ENCODE measurements at regions not wholly inside any gene's neighbourhood (a gene's known extent, or its start where the extent isn't known, plus 50 kb on each side); places are given as distances from the start of the nearest gene placed in this dataset.

- DNase-seq (ENCODE audit: low spot score), result no peak
Observed at GRCh38 chr3:194973366-194974000, 287.8 kb downstream of the FAM43A start.

GRCh38 chr3:194974468-194975135, 288.9 kb downstream of the FAM43A start:
- DNase-seq (ENCODE audit: low spot score), result no peak

GRCh38 chr3:194976049-194976451, 290.4 kb downstream of the FAM43A start:
- no peak for DNase-seq (ENCODE audit: low spot score)

DNA sequence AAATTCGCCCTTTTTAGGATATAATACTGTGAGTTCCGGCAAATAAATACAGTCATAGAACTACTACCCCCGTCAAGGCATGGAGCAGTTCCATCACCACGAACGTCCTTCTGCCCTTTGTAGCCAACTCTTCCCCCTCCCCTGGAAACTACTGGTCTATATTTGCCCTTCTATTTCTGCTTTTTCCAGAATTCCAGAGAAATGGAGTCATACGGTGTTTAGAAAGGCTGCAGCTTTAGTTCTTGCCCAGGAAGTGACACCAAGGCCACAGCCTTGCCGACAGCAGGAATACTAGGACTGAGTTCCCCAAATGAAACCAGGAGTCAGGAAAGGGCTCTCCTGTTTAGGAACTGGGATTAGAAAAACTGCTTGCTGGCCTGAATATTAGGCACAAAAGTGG, 291.2 kb downstream of the FAM43A start:
- no peak for DNase-seq (ENCODE audit: low spot score)

GRCh38 chr3:194977356-194977755, 291.7 kb downstream of the FAM43A start:
- DNase-seq (ENCODE audit: low spot score), result no peak

- DNase-seq (ENCODE audit: low spot score), result no peak
Observed at GRCh38 chr3:194979173-194979572, 291.8 kb downstream of the XXYLT1 start.

DNA sequence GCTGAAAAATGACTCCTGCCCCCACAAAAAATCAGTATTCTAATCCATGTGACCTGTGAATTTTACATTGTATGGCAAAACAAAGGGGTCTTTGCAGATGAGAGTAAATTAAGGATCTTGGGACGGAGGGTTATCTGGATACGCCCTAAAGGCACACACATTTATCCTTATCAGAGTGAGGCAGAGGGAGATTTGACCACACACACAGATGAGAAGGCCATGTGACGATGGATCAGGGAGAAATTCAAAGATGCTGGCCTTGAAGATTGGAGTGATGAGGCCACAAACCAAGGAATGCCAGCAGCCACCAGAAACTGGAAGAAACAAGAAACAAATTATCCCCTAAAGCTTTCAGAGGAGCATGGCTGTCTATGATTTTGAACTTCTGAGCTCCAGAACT, 288.5 kb downstream of the XXYLT1 start:
- no peak for DNase-seq (ENCODE audit: low spot score)

DNA sequence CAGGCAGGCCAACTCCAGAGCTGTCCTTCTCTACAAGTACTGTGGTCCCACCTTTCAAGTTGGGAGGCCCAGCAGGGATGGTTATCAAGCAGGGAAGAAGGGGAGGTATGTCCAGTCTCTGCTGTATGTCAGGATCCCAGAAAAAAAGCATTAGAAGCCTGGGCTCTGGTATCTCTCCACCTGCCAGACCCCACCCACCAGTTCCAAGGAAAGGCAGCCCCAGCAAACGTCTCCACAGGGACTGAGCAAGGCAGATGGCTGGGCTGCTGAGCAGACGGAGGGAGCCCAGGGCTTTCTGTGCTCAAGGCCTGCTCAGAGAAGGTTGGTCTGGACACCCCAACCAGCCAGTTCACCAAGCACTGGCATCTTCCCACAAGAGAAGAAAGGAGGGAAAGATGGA, 287.8 kb downstream of the XXYLT1 start:
- DNase-seq (ENCODE audit: low spot score), result no peak

- DNase-seq (ENCODE audit: low spot score), result no peak
Observed at GRCh38 chr3:194983620-194984019, 287.3 kb downstream of the XXYLT1 start.

- no peak for DNase-seq (ENCODE audit: low spot score)
Observed at GRCh38 chr3:194984066-194984465, 286.9 kb downstream of the XXYLT1 start.

GRCh38 chr3:194984622-194985021, 286.3 kb downstream of the XXYLT1 start:
- no peak for DNase-seq (ENCODE audit: low spot score)

GRCh38 chr3:194985031-194985578, 285.9 kb downstream of the XXYLT1 start:
- peak; percentile 88 for DNase-seq (ENCODE audit: low spot score)

- no peak for DNase-seq (ENCODE audit: low spot score)
Observed at GRCh38 chr3:194986208-194987043, 284.5 kb downstream of the XXYLT1 start.

GRCh38 chr3:194987571-194988494, 283.1 kb downstream of the XXYLT1 start:
- no peak for DNase-seq (ENCODE audit: low spot score)

DNA sequence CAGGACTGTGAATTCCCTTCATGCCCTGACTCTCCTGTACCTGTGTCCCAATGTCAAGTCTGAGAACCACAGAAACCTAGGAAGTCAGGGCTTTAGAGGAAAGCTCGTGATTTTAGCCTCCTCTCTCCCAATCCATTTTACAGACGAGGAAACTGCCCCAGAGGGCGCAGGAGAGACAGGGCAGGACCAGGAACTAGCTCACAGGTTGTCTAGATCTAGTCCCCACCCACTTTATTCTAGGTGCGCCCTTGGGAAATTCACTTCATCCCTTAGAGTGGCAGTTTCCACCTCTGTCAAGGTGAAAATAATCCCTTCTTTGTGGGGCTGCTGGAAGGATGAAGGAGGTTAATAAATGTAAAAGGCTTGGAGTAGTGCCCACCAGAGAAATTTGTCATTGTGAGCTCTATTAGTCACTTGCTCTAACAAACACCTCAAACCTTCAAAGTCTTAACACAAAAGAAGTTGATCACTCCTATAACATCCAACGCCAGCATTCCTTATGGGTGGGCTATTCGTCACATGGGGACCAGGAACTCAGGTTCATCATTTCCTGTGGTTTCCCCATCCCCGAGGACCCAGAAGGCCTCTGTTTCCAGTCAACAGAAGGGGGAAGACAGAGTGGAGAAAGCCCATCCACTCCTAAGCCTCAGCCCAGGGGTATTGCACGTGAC, 282.3 kb downstream of the XXYLT1 start:
- no peak for DNase-seq (ENCODE audit: low spot score)

GRCh38 chr3:194989241-194989640, 281.7 kb downstream of the XXYLT1 start:
- DNase-seq (ENCODE audit: low spot score), result no peak

DNA sequence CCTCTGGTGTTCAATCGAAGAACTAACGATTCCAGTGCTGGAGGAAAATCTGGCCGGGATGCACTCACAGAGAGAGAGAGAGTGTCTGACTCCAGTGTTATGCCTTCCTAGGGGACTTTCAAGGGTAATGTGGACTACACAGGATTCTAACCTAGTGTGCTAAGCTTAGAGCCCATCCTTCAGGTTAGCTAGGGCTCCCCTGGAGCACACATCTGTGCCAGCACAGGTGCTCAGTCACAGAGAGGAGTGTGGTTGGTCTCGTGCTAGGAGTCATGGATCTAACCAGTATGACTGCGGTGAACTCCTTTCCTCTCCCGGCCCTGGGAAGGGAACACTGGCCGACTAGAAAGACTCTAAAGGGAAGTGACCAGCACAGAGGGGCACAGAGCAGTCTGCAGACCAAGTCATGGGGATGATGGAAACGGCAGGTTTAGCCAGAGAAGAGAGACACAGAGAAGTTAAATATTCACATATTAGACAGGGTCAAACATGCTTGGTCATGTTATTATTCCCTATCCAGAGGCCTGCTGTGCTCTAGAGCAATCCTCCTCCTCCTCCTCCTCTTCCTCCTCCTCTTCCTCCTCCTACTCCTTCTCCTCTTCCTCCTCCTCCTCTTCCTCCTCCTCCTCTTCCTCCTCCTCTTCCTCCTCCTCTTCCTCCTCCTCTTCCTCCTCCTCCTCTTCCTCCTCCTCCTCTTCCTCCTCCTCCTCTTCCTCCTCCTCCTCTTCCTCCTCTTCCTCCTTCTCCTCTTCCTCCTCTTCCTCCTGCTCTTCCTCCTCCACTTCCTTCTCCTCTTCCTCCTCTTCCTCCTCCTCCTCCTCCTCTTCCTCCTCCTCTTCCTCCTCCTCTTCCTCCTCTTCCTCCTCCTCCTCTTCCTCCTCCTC, 280.3 kb downstream of the XXYLT1 start:
- DNase-seq (ENCODE audit: low spot score), result no peak

DNA sequence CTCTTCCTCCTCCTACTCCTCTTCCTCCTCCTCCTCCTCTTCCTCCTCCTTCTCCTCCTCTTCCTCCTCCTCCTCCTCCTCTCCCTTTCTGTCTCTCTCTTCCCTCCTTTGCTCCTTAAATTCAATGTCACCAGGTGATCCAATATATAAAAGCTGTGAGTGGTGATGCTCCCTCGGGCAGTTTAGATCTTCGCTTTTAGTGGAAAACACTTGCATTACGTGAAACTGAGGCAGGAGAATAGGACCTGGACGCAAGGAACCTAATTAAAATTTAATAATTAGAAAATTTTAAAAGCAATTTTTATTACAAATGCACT, 279.7 kb downstream of the XXYLT1 start:
- no peak for DNase-seq (ENCODE audit: low spot score)

DNA sequence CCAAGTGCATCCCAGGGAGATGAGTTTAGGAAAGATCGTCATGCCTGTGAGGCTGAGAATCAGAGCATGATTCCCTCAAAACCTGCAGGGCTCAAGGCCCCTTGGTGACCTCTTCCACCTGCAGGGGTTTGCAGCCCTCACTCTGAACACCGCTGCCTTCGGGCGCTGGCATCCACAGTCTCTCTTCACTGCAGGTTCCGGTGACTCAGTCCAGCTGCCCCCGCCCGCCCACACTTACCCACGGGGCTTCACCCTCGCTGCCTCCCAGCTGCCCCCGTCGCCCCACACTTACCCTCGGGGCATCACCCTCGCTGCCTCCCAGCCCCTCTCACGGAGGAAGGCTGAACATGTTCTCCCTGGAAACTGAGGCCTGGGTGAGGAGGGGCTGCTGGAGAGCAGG, 277.1 kb downstream of the XXYLT1 start:
- DNase-seq (ENCODE audit: low spot score), result no peak

- DNase-seq (ENCODE audit: low spot score), result no peak
Observed at GRCh38 chr3:194994551-194994981, 276.4 kb downstream of the XXYLT1 start.
